NCI-H1417 (cell line): ENCODE measurements at regions not wholly inside any gene's neighbourhood (a gene's known extent, or its start where the extent isn't known, plus 50 kb on each side); places are given as distances from the start of the nearest gene placed in this dataset.
"Not testable (repeated sequence)": the region's sequence is repeated elsewhere in the genome, so short reads cannot be mapped to it uniquely, and the experiment has no call there.

ENCODE experiments used
- DNase-seq, 3 experiments: peaks; one replicate each; lab custom pipeline; 2025; lab: John Stamatoyannopoulos, UW

DNA sequence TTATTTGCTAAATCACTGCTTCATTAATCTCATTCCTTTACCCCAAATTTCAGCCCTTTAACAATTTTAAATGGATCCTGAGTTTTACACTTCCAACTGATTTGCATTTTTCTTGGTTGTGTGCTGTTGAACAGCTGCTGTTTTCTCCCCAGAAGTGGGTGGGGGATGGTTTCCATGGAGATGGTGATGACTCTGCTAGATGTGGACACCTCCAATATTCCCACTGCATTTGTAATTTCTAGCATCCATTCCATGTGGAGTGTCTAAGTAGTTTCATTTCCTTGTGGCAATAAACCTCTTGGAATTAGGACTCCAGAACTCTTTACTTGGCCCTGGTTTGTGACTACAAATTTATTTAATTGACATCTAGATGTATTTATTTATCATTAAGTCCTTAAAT is 330.4 kb downstream of the GBA3 start:
- peak in 2 of 3 experiments; percentile 55 to 85 for DNase-seq

DNA sequence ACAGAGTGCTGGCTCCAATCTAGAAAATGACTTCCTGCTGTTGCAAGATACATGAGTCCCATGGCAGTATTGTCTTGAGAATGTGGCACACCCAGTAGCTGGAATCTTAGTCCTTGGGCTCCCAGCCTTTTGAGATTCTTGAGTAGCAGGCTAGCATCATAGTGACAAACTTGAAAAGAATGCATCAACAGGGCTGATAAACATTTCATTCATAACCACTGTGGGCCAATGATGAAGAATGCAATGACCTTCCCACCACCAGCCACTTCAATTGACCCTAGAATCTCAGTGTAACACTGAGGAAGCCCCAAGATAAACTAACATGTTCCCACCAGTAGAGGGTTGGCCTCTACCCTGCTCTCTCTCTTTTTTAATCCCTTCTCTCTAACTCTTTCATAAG is 329.3 kb downstream of the GBA3 start:
- no peak for DNase-seq

DNA sequence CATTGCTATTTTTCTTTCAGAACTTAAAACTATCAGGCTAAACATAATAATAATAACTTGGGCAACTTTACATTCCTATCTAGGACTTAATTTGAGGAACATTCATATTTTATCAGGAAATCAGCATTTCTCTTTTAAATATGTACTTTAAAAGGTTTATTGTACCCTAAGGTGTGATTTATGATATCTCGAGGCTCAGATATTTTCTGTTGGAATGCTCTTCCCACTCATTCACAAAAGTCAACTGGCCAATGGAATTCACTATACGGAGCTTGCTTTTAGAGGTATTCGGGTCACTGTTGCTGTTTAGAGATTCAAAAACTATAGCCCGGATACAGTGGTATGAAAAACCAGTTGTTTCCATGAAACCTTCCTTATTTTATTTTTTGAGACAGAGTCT is 328.3 kb downstream of the GBA3 start:
- no peak for DNase-seq

DNA sequence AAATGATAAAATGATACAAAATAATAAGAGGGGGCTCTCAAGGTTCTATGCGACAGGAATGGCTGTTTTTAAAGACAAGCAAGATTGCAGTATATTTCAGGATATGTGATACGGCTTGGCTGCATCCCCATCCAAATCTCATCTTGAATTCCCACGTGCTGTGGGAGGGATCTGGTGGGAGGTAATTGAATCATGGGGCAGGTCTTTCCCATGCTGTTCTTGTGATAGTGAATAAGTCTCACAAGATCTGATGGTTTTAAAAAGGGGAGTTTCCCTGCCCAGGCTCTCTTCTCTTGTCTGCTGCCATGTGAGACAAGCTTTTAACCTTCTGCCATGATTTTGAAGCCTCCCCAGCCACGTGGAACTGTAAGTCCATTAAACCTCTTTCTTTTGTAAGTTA is 327.7 kb downstream of the GBA3 start:
- DNase-seq, result not testable (repeated sequence)

DNA sequence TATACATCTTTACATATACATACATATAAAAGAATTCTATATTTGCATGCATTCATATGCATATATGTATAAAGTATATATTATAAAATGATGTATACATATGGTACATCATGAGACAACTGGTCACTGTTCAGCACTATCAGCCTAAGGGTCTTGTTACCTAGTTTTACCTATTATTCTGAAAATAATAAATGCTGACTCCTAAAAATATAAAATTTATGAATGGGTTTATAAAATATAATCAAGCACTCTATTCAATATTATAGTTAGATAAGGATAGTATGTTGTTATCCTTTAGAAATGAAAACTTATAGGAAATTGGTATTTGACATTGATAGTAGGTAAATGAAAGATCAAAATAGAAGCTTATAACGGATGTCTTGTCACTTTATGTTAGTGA is 324.2 kb downstream of the GBA3 start:
- DNase-seq, result no peak

DNA sequence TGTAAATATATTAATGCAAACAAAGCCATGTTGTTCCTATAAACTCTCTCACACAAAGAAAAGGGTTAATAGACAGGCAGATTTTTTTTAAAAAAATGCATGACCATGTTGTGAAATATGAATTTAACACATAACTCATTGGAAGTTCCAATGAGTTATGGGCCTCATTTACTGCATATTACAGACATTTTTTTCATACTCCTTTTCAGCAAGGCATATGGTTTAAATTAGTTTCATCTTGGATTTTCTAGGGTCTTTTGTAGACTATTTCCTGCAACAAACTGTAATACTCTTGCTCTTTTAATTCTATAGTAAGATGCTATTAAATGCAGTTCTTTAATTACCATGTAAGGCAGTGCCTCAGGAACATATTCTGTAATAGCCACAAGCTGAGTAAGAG is 323.1 kb downstream of the GBA3 start:
- DNase-seq, result no peak

DNA sequence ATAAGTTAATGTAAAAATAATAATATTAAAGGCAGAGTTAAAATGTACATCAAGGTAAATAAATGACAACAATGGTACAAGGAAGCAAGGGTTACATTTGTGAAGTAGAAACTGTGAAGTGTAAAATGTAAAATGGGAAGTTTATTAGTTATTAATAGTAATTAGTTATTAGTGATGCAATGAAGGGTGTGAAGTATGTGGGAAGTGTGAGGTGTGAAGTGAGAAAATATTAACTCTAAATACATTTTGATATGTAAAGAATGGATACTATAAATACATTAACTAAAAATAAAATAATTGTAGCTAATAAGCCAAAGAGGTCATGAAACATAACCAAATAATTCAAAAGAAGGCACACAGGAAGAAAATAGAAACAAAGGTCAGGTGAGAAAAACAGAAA is 316.4 kb downstream of the GBA3 start:
- no peak for DNase-seq

DNA sequence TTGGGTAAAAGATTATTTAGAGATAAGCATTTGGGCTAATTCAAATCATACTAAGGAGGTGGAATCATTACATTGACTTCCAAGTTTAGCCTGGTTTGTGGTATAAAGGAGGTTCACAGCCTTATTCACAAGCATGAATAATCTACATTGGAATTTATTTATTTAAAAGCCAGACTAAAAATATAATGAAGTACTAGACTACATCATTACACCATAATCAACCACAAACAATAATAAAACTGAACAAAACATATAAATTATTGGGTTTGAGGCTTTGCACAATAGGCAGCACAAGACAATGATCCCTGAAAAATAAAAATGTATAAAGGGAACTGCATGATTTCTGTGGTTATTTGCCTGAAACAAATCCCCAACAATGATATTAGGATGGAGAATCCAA is 314.0 kb downstream of the GBA3 start:
- DNase-seq, result no peak

DNA sequence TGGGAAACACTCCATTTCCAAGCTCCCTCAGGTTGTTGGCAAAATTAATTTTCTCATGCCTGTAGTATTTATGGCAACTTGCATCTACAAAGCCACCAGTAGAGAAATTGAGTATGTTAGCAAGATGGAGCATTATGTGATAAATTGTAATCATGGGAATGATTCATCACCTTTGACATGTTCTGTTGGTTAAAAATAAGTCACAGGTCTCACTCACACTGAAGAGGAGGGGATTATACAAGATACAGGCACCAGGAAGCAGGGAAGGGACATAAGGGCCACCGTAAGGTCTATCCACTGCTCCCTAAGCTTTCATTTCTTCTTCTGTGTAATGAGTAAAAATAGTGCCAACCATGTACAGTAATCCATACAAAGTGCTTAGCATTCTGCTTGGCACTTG is 313.0 kb downstream of the GBA3 start:
- DNase-seq, result no peak

DNA sequence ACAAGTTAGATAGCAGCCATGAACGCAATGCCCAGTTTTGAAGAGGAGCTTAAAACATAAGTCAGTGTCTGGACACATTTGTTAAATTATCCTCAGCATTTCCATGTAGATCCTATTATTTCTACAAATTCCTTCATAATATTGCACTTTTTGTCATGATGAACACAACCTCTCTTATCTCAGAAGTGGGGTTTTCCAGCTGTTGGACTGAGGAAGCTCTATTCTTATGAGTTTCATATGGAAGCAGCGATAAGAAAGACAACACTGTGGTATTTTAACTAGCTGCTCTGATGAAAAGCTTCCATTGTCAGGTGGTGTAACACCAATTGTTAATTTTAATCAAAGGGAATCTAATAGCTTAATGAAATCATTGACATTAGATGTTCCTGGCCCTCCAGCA is 308.7 kb downstream of the GBA3 start:
- no peak for DNase-seq

DNA sequence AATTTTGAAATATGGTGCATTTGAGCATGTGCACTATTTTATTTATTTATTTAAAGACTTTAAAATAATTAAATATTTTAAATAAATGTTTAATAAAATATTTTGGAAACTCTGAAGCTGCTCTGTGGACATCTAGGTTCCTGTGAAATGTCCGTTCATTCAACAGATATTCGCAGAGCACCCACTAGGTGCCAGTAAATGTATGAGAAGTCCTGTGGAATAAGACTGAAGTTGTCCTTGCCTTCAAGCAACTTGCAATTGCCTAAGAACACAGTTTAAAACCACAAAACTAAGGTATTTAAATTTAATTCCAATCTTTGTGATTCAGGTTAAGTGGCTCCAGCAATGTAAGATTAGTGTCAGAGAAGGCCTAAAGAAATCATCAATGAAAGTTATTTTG is 306.7 kb downstream of the GBA3 start:
- peak in 1 of 3 experiments; percentile 1 for DNase-seq

DNA sequence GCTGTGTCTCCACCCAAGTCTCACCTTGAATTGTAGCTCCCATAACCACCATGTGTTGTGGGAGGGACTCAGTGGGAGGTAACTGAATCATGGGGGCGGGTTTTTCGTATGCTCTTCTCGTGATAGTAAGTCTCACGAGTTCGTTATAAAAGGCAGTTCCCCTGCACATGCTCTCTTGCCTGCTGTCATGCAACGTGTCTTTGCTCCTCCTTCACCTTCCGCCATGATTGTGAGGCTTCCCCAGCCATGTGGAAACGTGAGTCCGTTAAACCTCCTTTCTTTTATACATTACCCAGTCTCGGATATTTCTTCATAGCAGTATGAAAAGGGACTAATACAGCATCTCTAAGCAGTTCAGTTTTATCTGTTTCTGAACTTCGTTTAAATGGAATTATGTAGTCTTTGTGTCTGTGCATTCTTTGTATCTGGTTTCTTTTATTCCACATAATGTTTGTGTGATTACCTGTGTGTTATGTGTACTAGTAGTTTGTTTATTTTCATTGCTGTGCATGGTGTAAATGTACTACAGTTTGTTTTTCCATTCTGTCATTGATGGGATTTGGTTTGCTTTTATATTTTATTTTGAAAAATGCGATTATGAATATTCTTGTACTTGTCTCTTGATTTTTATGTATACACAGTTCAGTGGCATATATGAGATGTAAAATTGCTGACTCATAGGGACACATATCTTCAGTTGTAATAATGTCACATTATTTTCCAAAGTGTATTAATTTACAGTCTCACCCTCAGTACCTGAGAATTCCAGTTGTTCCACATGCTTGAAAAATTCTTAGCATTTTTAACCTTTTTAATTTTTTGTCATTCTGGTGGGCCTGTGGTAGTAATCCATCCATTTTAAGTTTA is 304.9 kb downstream of the GBA3 start:
- no peak for DNase-seq

DNA sequence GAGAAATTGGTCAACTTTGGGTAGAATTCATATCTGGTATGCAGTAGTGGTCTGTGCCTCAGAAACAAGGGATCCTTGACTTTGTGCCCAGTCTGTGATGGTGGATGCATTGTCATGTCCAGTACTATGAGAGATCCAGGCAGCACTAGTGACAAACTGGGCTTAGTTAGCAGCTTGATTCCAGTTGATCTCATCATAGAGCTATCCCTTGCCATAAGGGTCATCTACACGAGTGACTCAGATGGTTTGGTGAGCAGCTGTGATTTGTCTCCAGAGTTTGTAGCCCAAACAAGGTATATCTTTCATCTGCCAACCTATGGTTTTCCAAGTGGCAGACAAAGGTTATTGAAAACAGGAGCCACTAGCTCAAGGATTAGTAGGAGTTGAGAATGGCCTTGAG is 298.8 kb downstream of the GBA3 start:
- DNase-seq, result no peak

DNA sequence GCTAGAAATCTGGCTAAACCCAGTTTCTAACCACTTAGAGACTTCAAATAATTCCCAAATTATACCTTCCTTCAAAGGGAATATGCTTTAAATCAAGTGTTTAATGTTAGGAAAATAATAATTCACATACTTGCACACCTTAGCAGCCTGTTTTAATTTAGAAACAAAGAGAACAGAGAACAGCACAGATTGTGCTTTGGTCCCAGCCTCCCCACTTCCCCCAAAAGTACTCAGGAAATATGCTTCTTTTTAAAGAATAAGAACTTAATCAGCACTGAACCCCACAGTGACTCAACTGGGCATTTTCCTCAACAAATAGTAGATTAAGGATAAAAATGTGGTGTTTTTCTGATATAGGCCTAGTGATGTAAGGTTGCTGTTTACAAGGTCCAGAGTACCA is 295.8 kb downstream of the GBA3 start:
- no peak for DNase-seq

DNA sequence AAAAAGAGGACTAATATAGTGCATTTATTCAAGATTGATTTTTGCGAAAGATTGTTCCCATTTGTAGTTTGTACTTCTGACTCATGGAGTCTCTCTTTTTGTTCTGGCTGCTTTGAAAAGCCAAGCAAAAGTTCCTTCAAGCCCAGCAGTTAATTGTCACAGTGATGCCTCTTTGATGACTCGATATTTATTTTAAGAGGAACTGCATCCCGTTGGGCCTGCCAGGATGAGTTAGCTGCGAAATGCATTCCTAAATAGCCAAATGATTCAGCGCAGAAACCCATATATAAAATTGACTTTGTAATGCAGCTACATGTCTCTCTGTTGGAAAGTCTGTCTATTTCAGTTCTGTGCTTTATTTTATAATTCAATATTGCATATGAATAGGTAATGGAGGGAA is 295.1 kb downstream of the GBA3 start:
- DNase-seq, result no peak

DNA sequence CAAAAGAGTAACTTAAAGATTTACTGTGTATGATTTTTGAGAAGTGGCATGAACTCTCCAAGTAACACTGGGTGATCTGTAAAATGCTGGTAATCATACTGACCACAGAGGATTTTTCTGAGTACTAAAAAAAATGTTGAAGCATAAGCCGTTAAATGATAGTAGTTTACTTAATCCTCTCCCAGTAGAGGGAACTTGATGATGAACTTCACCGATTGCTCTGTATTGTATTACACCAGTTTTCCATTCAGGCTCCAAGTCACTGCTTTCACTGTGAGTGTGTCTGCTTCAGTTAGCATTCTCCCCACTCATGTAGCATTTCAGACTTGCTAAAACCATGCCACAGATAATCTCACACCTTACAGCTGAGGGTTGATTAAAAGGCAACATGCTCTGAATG is 294.1 kb downstream of the GBA3 start:
- no peak for DNase-seq

DNA sequence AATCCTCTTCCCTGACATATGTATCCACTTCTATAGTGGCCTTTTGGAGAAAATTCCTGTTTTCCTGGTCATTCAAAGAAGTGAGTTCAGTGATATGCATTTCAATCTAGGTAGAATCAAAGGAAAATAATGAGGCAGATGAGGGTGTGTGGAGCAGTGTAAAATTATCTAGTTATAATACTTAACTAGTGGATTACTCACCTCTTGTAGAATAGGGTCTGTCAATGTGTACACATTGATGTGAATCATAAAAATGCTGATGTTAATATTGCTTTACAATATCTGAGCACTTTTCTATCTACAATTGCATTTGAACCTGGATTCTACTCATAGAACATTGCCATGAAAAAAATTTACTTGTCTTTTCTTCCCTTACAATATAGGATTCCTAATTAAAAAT is 293.5 kb downstream of the GBA3 start:
- no peak for DNase-seq

DNA sequence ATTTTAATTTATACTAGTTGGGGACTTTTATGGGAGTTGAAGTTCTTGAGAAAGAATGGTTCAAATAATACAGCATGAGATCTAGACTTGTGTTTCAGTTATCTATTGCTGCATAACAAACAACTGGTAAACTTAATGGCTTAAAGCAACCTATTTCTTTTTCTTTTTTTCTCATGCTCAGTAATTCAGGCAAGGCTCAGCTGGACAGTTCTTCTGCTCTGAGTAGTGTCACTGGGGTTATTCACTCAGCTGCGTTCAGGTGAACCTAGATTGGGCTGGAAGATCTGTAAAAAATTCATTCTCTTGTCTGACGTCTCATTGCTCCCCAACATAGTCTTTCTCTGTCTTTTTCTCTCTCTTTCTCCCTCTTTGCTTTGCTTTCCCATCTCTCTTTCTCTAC is 291.7 kb downstream of the GBA3 start:
- no peak for DNase-seq

DNA sequence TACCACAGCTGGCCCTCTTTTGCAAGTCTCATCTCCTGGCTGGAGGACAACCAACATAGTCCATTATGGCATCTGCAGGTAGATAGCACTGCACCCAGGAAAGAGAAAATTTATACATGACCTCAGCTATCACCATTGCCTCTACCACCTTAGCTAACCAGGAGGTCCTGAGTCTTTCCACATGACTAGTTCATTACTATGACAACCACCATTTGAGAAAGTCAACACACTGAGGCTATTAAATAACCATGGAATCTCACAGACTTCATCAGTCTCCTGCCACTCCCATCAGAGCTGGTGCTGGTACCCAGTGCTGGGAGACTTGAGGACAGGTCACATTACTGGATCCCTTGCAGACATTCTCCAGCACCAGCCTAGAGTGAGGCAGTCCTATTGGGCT is 285.9 kb downstream of the GBA3 start:
- no peak for DNase-seq

DNA sequence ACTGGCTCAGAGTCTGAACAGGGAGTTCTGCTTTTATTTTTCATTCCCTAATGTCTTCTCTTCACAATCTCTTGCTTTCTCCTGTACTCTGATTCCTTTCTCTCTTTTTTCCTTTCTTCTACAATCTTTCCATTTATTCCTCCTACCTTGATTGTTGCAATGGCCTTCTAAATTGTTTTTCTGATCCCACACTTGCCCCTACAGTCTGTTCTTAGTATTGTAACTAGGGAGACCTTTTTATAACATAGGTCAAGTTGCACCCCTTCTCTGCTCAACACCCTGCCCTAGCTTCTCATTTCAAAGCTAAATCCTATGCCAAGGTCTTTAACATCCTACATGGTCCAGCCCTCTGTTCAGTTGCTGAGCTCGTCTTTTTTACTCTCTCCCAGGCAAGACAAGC is 277.9 kb downstream of the GBA3 start:
- no peak for DNase-seq

DNA sequence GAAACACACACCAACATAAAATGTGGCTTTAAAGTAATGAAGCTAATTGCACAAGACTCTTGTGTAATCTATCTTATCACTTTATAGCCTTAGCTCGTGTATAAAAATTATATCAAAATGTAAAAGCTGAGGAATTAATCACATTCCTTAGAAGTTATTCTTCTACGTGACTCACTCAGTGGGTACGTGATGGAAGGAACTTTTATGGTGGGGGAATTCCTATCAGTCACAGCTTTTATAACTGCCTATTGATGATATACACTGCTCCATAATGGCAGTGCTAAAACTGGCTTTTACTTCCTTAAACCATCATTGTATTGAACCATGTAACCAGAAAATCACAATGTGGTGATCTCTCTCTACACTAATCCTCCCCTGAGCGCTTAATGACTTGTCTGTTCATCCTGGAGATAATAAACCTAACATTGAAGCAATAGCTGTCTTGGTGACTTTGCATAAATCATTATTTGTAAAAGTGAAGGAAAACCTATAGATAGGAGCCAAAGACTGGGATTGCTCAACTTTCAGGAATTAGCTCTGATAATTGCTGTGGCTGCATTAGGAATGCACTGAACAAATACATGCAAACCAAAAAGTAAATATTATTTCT is 276.7 kb downstream of the GBA3 start:
- DNase-seq, result no peak

DNA sequence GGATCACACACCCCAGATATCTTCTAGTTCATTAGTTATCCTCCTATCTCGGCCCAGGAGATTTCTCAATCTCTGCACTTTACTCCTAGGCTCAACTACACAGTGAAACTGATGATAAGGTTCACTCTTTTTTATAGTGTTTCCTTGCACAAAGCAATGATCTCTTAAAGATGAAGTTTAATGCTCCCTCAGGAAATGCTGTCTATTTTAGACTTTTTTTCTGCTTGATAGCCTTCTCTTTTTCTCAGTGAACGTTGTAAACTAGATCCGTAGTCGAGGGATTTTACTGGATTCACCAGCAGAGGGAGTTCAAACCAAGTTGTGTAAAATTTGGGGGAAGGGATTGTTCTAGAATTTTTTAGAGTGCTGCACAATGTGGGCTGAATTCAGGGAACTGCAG is 269.6 kb downstream of the GBA3 start:
- DNase-seq, result peak; percentile 3 to 54 (median 30)

DNA sequence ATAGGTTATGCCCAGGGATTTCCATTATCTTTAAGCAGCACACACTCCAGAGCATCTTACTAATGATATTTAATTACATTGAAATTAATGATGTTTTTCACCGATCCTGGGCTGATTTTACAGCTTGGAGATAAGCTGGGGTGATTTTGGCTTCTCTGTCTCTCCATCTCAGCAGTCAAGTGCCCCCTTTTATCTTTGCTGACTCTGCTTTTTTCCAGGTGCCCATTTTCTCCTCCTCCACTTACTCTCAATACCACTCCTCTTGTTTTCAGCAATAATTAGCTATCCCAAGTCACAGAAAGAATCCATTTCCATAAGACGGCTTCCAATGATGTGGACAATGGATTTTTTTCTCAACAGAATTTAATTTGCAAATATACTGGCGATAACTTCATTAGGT is 266.7 kb downstream of the GBA3 start:
- DNase-seq, result no peak

DNA sequence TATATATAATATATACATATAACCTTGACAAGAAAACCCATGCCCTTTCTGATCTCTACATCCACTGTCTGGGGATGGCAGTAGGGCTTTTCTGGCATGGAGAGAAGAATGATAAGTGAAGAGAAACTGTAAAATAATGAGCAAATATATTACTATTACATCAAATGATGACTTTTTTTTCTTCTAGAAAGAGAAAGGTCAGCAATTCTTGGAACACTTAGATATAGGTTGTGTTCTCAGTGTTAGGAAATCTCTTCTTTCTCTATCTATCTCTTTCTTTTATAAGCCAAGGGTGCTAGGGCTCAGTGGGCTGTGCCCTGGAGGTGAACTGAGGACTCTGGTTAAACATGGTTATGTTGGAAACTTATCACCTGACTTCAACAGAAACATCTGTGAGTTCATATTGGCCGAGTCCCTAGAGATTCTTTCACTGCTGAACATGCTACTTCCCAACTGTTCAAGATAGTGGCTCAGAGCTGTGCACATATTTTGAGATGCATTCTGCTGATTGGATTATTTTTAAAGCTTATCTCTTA is 265.1 kb downstream of the GBA3 start:
- DNase-seq, result no peak
